Left lung (tissue), 4 donors: ENCODE measurements at regions not wholly inside any gene's neighbourhood (a gene's known extent, or its start where the extent isn't known, plus 50 kb on each side); places are given as distances from the start of the nearest gene placed in this dataset.

Source experiments
- ATAC-seq: fragments of 200-7000 bp; cut with Tn5 transposase; one replicate; pipeline ENCODE4 v1.9.1; 2020; ENCODE audit warnings: moderate library complexity
- DNase-seq, 4 donors: peaks; one replicate each; pipeline ENCODE4 v3.0.0-alpha.2; 2013 to 2020
- H3K27ac ChIP-seq, 2 donors: fragments of 200-600 bp; sonication (generic) in 1 of 2; one replicate each; pipeline versions ENCODE4 v1.5.0 to v1.8.0; 2020 to 2021
- H3K27me3 ChIP-seq, 2 donors: fragments of 200-600 bp; sonication (generic) in 1 of 2; one replicate each; pipeline versions ENCODE4 v1.5.0 to v1.8.0; 2020 to 2021
- H3K36me3 ChIP-seq, 2 donors: fragments of 200-600 bp; sonication (generic) in 1 of 2; one replicate each; pipeline versions ENCODE4 v1.5.0 to v1.8.0; 2020 to 2021
- H3K4me1 ChIP-seq, 2 donors: fragments of 200-600 bp; one replicate each; pipeline ENCODE4 v1.8.0; 2021
- H3K4me3 ChIP-seq, 2 donors: fragments of 200-600 bp; sonication (generic) in 1 of 2; one replicate each; pipeline versions ENCODE4 v1.5.0 to v1.8.0; 2020 to 2021; ENCODE audit warnings: mild to moderate bottlenecking in 1 of 2
- H3K9me3 ChIP-seq, 2 donors: fragments of 200-600 bp; sonication (generic) in 1 of 2; one replicate each; pipeline versions ENCODE4 v1.5.0 to v1.8.0; 2020 to 2021
- CTCF ChIP-seq, 2 donors: fragments of 200-600 bp; sonication (generic) in 1 of 2; IDR thresholded peaks; one replicate each; pipeline versions ENCODE4 v1.5.0 to v1.8.0; 2021; ENCODE audit warnings: antibody characterized with exemption in 2 of 2
- intact Hi-C, 2 donors: fragments of 100-400 bp; cut with DNase I; formaldehyde crosslinking; loops; one replicate each; pipeline versions ENCODE4 v1.11.2 to v1.14.2; 2022
- donor health status: DM: no; HTN: yes; CAD: no.
- donor health status: DM: no; HTN: no; CAD: no.

- H3K9me3 ChIP-seq: no peaks in the 10 kb centered on the region
- H3K27me3 ChIP-seq: no peaks in the 10 kb centered on the region
- no peak overlapping the region for H3K27ac ChIP-seq
- ATAC-seq (no peak), DNase-seq (no peak)
- intact Hi-C loops: no loop called here
- H3K4me3 ChIP-seq: no peak overlapping the region
- H3K36me3 ChIP-seq: no peaks in the 10 kb centered on the region
- TF ChIP-seq CTCF (IDR thresholded peaks at IDR 0.05): no peak
- H3K4me1 ChIP-seq: no peaks in the 10 kb centered on the region
Measured at GRCh38 chr21:17673261-17674020, 60.7 kb upstream of the BTG3 start.

- no peak overlapping the region for H3K27ac ChIP-seq
- no peaks in the 10 kb centered on the region for H3K9me3 ChIP-seq
- no peaks in the 10 kb centered on the region for H3K27me3 ChIP-seq
- DNase-seq (no peak), ATAC-seq (no peak)
- H3K36me3 ChIP-seq: no peaks in the 10 kb centered on the region
- TF ChIP-seq CTCF (IDR thresholded peaks at IDR 0.05): no peak
- H3K4me3 ChIP-seq: no peak overlapping the region
- intact Hi-C loops: no loop called here
- no peaks in the 10 kb centered on the region for H3K4me1 ChIP-seq
Measured at GRCh38 chr21:17671733-17672132, 59.0 kb upstream of the BTG3 start.

GRCh38 chr21:17668479-17669140 lies 55.9 kb upstream of the BTG3 start:
- no peaks in the 10 kb centered on the region for H3K9me3 ChIP-seq
- H3K27ac ChIP-seq: no peak overlapping the region
- H3K4me3 ChIP-seq: no peak overlapping the region
- intact Hi-C loops: no loop called here
- no peak for DNase-seq
- no peak for TF ChIP-seq CTCF (IDR thresholded peaks at IDR 0.05)
- H3K36me3 ChIP-seq: no peaks in the 10 kb centered on the region
- ATAC-seq: no peak
- H3K4me1 ChIP-seq: no peaks in the 10 kb centered on the region
- no peaks in the 10 kb centered on the region for H3K27me3 ChIP-seq

- Histone ChIP-seq H3K27me3 (no peaks in the 10 kb centered on the region), H3K9me3 (no peaks in the 10 kb centered on the region), H3K4me3 (no peak overlapping the region), H3K36me3 (no peaks in the 10 kb centered on the region), H3K27ac (no peak overlapping the region), H3K4me1 (no peaks in the 10 kb centered on the region)
- TF ChIP-seq CTCF (IDR thresholded peaks at IDR 0.05): no peak
- intact Hi-C loops: no loop called here
- DNase-seq (no peak), ATAC-seq (no peak)
Measured at GRCh38 chr21:17667256-17667655, 54.6 kb upstream of the BTG3 start.
